Vagina (tissue), 2 donors: ENCODE measurements at regions not wholly inside any gene's neighbourhood (a gene's known extent, or its start where the extent isn't known, plus 50 kb on each side); places are given as distances from the start of the nearest gene placed in this dataset.

Experiments
- DNase-seq, 2 donors: peaks; one replicate each; pipeline ENCODE4 v3.0.0-alpha.2; 2017; ENCODE audit errors: extremely low spot score in 2 of 2
- H3K27ac ChIP-seq: fragments of 200-600 bp; sonication (generic); one replicate; pipeline ENCODE4 v1.5.1; 2019
- H3K27me3 ChIP-seq: fragments of 200-600 bp; sonication (generic); one replicate; pipeline ENCODE4 v1.5.1; 2019
- H3K36me3 ChIP-seq, 2 donors: fragments of 200-600 bp; sonication (generic); one replicate each; pipeline ENCODE4 v1.5.1; 2017 to 2019
- H3K4me1 ChIP-seq: fragments of 200-600 bp; sonication (generic); one replicate; pipeline ENCODE4 v1.5.1; 2019
- H3K4me3 ChIP-seq, 2 donors: fragments of 200-600 bp; sonication (generic); 1 replicate in 1 of 2; 2 replicates in 1 of 2; pipeline ENCODE4 v1.5.1; 2016 to 2019
- H3K9me3 ChIP-seq: fragments of 200-600 bp; sonication (generic); one replicate; pipeline ENCODE4 v1.5.1; 2019
- POLR2A ChIP-seq, 2 donors: fragments of 450-650 bp; IDR thresholded peaks; one replicate each; pipeline ENCODE4 v1.6.1; 2017; ENCODE audit warnings: antibody characterized with exemption in 2 of 2, mild to moderate bottlenecking in 2 of 2, moderate library complexity in 2 of 2
- POLR2AphosphoS5 ChIP-seq, 2 donors: sonication (generic); formaldehyde crosslinking; IDR thresholded peaks; one replicate each; pipeline ENCODE4 v1.9.0; 2017; ENCODE audit warnings: antibody characterized with exemption in 2 of 2, mild to moderate bottlenecking in 2 of 2, low read depth in 1 of 2; ENCODE audit not compliant: insufficient read depth in 1 of 2
- intact Hi-C: fragments of 100-400 bp; cut with DNase I; formaldehyde crosslinking; loops from one replicate; pipeline ENCODE4 v1.15.1; 2023
- TF ChIP-seq, protein P1 (sequence below), 3 experiments: fragments of 450-650 bp in 2 of 3; fragments of 200-600 bp in 1 of 3; sonication (generic) in 1 of 3; IDR thresholded peaks; one replicate each; pipeline ENCODE4 v1.5.1; 2017 to 2019; ENCODE audit warnings: antibody characterized with exemption in 3 of 3, mild to moderate bottlenecking in 2 of 3, moderate library complexity in 2 of 3

DNA sequence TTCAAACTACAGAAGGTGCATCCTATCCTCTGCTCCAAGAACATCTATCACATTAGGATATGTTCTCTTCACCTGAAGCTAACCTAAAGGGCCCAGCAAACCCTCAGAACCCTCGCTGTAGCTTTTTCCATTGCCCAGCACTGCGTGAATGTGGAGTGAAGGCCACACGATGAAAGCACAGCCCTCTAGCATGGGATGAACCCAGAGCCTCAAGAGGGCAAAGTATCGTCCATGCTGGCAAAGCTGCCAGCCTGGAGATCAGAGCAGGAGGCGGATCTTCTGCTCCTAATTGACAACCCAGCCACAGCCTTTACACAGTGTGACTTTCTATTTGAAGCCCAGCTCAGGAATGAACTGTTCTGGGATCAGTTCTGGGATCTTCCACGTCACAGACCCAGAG lies 65.1 kb upstream of the USP47 start:
- Histone ChIP-seq H3K4me1 (peaks cover 2% of the 10 kb centered on the region), H3K36me3 (no peaks in the 10 kb centered on the region), H3K27me3 (no peaks in the 10 kb centered on the region), H3K27ac (no peak overlapping the region), H3K9me3 (no peaks in the 10 kb centered on the region), H3K4me3 (no peak overlapping the region)
- TF ChIP-seq POLR2AphosphoS5 (IDR thresholded peaks at IDR 0.05; ENCODE audit: insufficient read depth in 1 of 2, low read depth in 1 of 2): no peak
- TF ChIP-seq POLR2A (IDR thresholded peaks at IDR 0.05): no peak
- TF ChIP-seq, protein P1, sequence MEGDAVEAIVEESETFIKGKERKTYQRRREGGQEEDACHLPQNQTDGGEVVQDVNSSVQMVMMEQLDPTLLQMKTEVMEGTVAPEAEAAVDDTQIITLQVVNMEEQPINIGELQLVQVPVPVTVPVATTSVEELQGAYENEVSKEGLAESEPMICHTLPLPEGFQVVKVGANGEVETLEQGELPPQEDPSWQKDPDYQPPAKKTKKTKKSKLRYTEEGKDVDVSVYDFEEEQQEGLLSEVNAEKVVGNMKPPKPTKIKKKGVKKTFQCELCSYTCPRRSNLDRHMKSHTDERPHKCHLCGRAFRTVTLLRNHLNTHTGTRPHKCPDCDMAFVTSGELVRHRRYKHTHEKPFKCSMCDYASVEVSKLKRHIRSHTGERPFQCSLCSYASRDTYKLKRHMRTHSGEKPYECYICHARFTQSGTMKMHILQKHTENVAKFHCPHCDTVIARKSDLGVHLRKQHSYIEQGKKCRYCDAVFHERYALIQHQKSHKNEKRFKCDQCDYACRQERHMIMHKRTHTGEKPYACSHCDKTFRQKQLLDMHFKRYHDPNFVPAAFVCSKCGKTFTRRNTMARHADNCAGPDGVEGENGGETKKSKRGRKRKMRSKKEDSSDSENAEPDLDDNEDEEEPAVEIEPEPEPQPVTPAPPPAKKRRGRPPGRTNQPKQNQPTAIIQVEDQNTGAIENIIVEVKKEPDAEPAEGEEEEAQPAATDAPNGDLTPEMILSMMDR (IDR thresholded peaks at IDR 0.05): no peak
- intact Hi-C loops: no loop called here
- DNase-seq: peak in 1 of 2 donors; percentile 52

DNA sequence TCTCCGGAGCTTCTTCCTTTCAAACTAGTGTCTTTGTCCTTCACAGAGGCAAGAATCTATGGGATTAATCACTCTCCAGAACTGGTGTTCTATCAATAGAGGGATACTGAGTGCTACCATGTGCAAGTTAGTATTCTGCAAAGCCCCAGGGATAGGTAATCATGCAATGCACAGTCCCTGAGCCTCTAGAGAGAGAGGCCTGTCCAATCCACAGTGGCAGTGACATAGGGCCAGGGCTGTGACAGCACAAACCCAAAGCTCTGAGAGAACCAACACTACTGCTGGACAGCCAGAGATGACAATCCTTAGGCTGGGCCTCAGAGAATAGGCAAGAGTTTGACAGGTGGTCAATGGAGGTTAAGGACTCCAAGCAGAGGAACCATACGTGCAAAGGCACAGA lies 66.8 kb upstream of the USP47 start:
- Histone ChIP-seq H3K4me1 (no peaks in the 10 kb centered on the region), H3K27me3 (no peaks in the 10 kb centered on the region), H3K36me3 (no peaks in the 10 kb centered on the region), H3K9me3 (no peaks in the 10 kb centered on the region), H3K27ac (no peak overlapping the region), H3K4me3 (no peak overlapping the region)
- peak; percentile 71 to 72 for DNase-seq
- intact Hi-C loops: no loop called here
- TF ChIP-seq, protein P1 (IDR thresholded peaks at IDR 0.05): no peak
- TF ChIP-seq POLR2A (IDR thresholded peaks at IDR 0.05): no peak
- TF ChIP-seq POLR2AphosphoS5 (IDR thresholded peaks at IDR 0.05; ENCODE audit: insufficient read depth in 1 of 2, low read depth in 1 of 2): no peak

DNA sequence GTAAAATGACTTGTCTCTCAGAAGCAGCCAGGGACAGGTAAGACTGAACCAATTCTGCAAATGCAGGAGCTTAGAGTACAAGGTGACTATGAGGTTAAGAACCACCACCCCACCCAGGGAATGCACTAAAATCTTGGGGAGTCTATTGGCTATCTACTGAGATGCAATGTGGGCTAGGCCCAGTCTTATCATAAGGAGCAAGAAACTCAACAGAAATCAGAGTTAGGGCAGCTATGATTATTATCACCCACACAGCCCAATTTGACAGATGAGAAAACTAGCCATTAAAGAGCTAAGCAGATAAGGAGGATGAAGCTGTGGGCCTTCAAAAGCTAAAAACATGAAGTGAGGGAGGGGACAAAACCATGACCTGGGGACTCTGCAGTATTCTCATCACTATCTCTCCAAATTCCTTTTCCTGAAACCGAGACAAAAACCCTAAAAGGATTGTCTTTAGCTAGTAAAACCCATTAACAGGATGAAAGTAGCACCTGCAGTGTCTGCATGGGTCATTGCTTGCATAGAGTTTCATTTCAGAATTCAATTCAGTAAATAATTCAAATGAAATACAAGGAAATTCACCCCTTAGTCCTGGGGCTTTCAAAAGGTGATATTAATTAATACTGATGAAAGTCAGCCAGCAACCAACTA lies 68.8 kb upstream of the USP47 start:
- Histone ChIP-seq H3K27ac (no peak overlapping the region), H3K4me3 (no peak overlapping the region), H3K27me3 (no peaks in the 10 kb centered on the region), H3K4me1 (no peaks in the 10 kb centered on the region), H3K9me3 (no peaks in the 10 kb centered on the region), H3K36me3 (no peaks in the 10 kb centered on the region)
- intact Hi-C loops: no loop called here
- TF ChIP-seq POLR2AphosphoS5 (IDR thresholded peaks at IDR 0.05; ENCODE audit: insufficient read depth in 1 of 2, low read depth in 1 of 2) (no peak), POLR2A (IDR thresholded peaks at IDR 0.05) (no peak)
- TF ChIP-seq, protein P1 (IDR thresholded peaks at IDR 0.05): no peak
- DNase-seq: no peak

DNA sequence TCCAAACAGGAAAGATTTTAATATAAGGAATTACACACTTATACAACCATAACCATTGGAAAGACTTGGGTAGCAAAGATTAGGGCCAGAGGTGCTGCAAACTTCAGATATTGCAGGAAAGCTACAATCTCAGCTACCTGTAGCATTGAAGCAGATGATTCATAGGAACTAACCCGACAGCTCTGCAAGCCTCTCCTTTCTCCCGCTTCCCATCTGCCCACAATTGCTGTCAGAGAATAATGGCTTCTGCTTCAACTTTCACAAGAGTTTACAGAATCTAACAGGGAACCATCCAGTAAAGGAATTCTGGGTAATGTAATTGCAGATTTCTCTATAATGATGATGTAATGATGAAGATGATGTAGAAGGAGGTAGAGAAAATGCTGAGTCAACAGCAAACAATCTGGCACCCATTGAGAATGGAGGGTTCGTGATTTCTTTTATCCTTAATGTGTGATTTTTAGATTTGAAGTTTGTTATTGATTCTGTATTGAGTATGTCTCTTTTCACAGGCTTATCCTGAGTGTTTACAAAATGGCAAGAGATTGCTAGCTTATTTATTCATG lies 70.8 kb upstream of the USP47 start:
- Histone ChIP-seq H3K4me3 (no peak overlapping the region), H3K27ac (no peak overlapping the region), H3K9me3 (no peaks in the 10 kb centered on the region), H3K27me3 (no peaks in the 10 kb centered on the region), H3K4me1 (no peaks in the 10 kb centered on the region), H3K36me3 (no peaks in the 10 kb centered on the region)
- TF ChIP-seq POLR2A (IDR thresholded peaks at IDR 0.05): no peak
- TF ChIP-seq POLR2AphosphoS5 (IDR thresholded peaks at IDR 0.05; ENCODE audit: insufficient read depth in 1 of 2, low read depth in 1 of 2): no peak
- TF ChIP-seq, protein P1 (IDR thresholded peaks at IDR 0.05): no peak
- DNase-seq: no peak
- intact Hi-C loops: no loop called here

DNA sequence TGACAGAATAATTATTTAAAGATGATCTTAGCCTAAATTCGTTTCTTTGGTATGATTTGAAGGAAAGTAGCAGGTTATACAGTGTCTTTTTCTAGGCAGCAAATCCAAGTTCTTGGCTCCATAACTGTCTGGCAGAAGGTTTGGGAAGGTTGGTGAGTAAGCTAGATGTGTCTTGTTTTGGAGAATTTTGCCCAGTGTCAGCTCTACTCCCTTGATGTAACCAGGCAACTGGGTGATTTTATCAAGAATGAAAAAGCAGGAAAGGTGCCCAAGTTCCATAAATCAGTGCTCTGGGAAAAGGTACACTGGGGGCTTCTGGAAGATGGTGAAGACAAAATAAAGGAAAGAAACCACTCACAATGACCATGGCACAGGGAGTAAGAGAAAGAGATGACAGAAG lies 71.5 kb upstream of the USP47 start:
- DNase-seq: no peak
- no peaks in the 10 kb centered on the region for H3K36me3 ChIP-seq
- TF ChIP-seq POLR2A (IDR thresholded peaks at IDR 0.05) (no peak), POLR2AphosphoS5 (IDR thresholded peaks at IDR 0.05; ENCODE audit: insufficient read depth in 1 of 2, low read depth in 1 of 2) (no peak)
- TF ChIP-seq, protein P1 (IDR thresholded peaks at IDR 0.05): no peak
- H3K4me3 ChIP-seq: no peak overlapping the region
- no peaks in the 10 kb centered on the region for H3K4me1 ChIP-seq
- H3K9me3 ChIP-seq: no peaks in the 10 kb centered on the region
- no peak overlapping the region for H3K27ac ChIP-seq
- no peaks in the 10 kb centered on the region for H3K27me3 ChIP-seq
- intact Hi-C loops: no loop called here
